ENCODE measurements at regions not wholly inside any gene's neighbourhood (a gene's known extent, or its start where the extent isn't known, plus 50 kb on each side); places are given as distances from the start of the nearest gene placed in this dataset.
"Not testable (repeated sequence)": the region's sequence is repeated elsewhere in the genome, so short reads cannot be mapped to it uniquely, and the experiment has no call there.

DNA sequence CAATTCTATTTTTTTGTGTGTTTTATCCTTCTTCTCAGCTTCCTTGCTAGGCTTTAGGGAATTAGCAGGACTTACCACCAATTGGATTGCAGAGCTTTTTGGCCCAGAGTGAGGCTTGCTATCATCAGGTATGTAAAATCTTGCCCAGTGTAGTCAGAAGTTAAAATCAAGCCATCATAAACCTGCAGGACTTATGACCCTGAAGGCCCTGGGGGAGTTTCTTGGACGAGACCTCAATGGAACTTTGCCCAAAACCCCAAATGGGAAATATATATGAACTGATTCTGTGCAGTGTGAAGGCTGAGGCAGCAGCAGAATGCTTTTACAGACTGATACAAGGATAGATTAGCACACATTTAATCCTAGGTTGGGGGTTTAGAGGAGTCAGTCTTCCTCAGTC, 287.0 kb downstream of the SH3GL2 start:
- no peaks in the 10 kb centered on the region for H3K27me3 Mint-ChIP-seq
- no peak overlapping the region for H3K27ac Mint-ChIP-seq
- DNase-seq (no peak), ATAC-seq (no peak)
- H3K9me3 Mint-ChIP-seq (ENCODE audit: low read depth), result peaks cover 2% of the 10 kb centered on the region
- no peak overlapping the region for H3K4me3 Mint-ChIP-seq
- H3K36me3 Mint-ChIP-seq (ENCODE audit: low read depth), result no peaks in the 10 kb centered on the region
- ChIA-PET CTCF (no interaction called here), POLR2A (no interaction called here)
- intact Hi-C loops (cut with DNase I, micrococcal nuclease), result no loop called here
- no peaks in the 10 kb centered on the region for H3K4me1 Mint-ChIP-seq

DNA sequence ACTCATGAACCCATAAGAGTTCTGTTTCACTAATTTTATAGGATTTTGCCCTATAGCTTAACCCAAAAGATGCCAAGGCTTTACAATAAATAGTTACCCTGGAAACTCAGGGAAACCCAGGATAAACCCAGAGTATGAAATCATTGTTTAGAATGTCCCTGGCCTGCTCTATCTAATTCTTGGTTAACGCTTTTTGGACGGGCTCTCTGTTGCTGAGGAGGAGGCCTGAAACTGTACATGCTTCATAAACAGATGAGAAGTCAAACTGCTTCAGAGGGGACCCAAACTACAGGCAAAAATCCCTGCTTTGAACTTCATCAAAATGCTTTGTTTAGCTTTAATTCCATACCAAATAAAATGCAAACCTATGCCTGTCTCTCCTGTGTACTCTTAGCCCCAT, 291.9 kb downstream of the SH3GL2 start:
- ATAC-seq (no peak), DNase-seq (no peak)
- H3K27ac Mint-ChIP-seq, result no peak overlapping the region
- H3K27me3 Mint-ChIP-seq, result no peaks in the 10 kb centered on the region
- ChIA-PET POLR2A (no interaction called here), CTCF (no interaction called here)
- H3K4me1 Mint-ChIP-seq, result no peaks in the 10 kb centered on the region
- H3K9me3 Mint-ChIP-seq (ENCODE audit: low read depth), result no peaks in the 10 kb centered on the region
- no peak overlapping the region for H3K4me3 Mint-ChIP-seq
- intact Hi-C loops (cut with DNase I, micrococcal nuclease), result no loop called here
- H3K36me3 Mint-ChIP-seq (ENCODE audit: low read depth), result no peaks in the 10 kb centered on the region

DNA sequence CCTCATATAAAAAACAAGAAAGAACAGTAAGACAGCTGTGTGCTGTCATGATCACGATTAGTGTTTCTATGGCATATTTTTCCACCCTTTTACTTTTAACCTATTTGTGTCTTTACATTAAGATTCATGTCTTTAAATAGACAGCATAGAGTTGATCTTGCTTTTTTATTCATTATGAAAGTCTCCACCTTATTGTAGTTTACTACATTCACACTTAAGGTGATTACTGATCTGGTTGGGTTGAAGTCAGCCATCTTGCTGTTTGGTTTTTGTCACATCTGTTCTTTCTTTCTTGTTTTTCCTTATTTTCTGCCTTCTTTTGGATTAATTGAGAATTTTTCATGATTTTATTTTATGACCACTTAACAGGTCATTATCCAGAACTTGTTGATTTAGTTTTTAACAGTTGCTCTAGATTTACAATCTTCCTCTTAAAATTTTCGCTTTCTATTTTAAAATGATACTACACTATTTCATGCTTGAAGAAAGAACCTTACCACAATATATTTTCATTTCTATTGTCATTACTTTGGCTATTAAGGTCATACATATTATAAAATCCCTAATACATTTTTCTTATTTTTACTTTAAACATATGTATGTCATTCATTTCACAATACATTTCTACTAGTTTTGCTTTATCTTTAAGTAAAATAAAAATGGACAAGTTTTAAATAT, 292.5 kb downstream of the SH3GL2 start:
- Mint-ChIP-seq H3K4me3 (no peak overlapping the region), H3K27me3 (no peaks in the 10 kb centered on the region), H3K9me3 (ENCODE audit: low read depth) (no peaks in the 10 kb centered on the region), H3K27ac (no peak overlapping the region), H3K36me3 (ENCODE audit: low read depth) (no peaks in the 10 kb centered on the region), H3K4me1 (no peaks in the 10 kb centered on the region)
- intact Hi-C loops (cut with DNase I, micrococcal nuclease), result no loop called here
- ChIA-PET CTCF (interaction anchor here (1.0 kb wide), 1 partner anchor 383 kb away, joined by 3 read pairs; no protein-coding TSS in a partner anchor), POLR2A (no interaction called here)
- DNase-seq, result no peak
- no peak for ATAC-seq

DNA sequence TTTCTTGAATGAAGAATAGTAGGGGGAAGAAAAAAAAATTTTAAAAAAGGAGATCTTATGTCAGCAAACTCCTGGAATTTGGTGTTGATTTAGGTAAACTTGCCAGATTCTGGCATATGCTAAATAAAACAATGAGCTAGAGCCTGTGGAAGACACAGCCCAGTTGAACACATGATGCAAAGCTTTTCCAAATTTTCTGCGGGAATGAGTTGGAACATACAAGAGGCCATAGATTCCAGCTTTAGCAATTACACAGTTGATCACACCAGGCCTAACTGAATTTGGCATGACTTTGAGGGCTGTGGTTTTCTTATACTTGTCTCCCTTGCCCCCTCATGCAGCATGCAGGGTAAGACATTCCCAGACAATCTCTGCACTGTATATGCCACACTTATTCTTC, 297.0 kb downstream of the SH3GL2 start:
- ChIA-PET CTCF (no interaction called here), POLR2A (no interaction called here)
- Mint-ChIP-seq H3K36me3 (ENCODE audit: low read depth) (no peaks in the 10 kb centered on the region), H3K27me3 (no peaks in the 10 kb centered on the region), H3K9me3 (ENCODE audit: low read depth) (no peaks in the 10 kb centered on the region), H3K4me1 (no peaks in the 10 kb centered on the region), H3K27ac (no peak overlapping the region), H3K4me3 (no peak overlapping the region)
- intact Hi-C loops (cut with DNase I, micrococcal nuclease), result no loop called here
- ATAC-seq (no peak), DNase-seq (no peak)

DNA sequence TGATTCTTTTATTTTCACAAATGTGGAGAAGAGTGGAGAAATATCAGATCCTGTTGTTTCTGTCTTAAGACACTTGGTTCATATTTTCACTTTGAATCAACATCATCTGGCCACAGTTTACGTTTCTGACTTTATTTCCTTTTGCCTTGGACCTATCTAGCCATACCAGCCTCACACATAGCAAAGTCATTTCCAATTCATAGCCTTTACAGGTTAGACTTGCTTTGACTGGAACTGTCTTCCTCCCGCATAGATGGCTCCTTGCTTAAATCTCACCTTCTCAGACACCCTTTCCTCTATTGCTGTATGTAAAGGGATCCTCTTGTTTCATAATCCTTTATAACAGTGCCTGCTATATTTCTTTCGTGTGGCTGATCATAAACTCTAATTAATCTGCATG, 297.8 kb downstream of the SH3GL2 start:
- ChIA-PET POLR2A (no interaction called here), CTCF (no interaction called here)
- Mint-ChIP-seq H3K4me3 (no peak overlapping the region), H3K27ac (no peak overlapping the region), H3K27me3 (no peaks in the 10 kb centered on the region), H3K36me3 (ENCODE audit: low read depth) (no peaks in the 10 kb centered on the region), H3K4me1 (no peaks in the 10 kb centered on the region), H3K9me3 (ENCODE audit: low read depth) (peaks cover under 1% of the 10 kb centered on the region)
- no peak for DNase-seq
- ATAC-seq, result no peak
- intact Hi-C loops (cut with DNase I, micrococcal nuclease), result no loop called here

DNA sequence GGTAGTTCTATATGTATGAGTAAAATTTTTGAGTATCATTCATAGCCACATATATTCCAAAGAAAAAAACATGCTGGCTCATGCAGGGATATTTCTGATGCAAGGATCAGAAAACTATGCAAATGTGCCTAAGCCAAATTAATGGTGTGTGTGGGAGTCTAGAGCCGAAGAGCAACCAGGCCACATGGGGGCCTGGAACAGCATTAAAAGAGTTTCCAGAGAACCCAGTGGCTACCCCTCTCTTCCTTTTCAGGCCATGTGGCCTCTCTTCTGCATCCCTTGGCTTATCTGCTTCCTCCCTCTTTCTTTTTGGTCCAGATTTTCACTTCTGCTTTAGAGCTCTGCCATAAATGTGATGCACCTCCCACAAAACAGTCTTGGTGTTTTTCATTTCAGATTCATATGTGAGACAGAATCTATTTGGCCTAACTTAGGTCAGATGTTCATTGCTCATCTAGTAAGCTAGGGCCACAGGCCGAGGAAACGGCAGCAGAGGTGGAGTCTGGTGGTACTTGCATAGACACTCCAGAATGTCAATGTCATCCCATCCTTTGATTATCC, 300.0 kb downstream of the SH3GL2 start:
- intact Hi-C loops (cut with DNase I, micrococcal nuclease), result no loop called here
- H3K4me3 Mint-ChIP-seq, result no peak overlapping the region
- no peak for DNase-seq
- no peak for ATAC-seq
- no peaks in the 10 kb centered on the region for H3K4me1 Mint-ChIP-seq
- ChIA-PET POLR2A (no interaction called here), CTCF (no interaction called here)
- no peaks in the 10 kb centered on the region for H3K36me3 Mint-ChIP-seq (ENCODE audit: low read depth)
- H3K27ac Mint-ChIP-seq, result no peak overlapping the region
- no peaks in the 10 kb centered on the region for H3K27me3 Mint-ChIP-seq
- H3K9me3 Mint-ChIP-seq (ENCODE audit: low read depth), result peaks cover 2% of the 10 kb centered on the region

DNA sequence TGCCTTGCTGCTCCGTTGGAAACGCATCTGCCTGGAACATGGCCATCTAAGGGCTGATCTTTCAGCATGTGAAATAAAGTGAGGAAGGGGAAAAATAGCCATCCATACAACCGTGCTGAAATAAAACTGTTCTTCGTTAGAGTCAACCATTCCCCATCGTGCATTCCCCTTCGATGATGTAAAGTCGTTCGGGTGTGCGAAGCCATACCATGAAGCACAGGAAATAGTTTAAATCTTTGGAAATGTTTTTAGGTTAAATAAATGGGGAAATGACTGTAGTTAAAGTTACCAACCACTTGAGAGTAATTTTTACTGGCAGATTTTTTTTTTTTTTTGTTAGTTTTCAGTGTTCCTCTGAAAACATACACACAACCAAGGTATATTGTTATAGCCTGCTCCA, 302.5 kb downstream of the SH3GL2 start:
- intact Hi-C loops (cut with DNase I, micrococcal nuclease), result no loop called here
- H3K4me3 Mint-ChIP-seq, result no peak overlapping the region
- no peak overlapping the region for H3K27ac Mint-ChIP-seq
- H3K9me3 Mint-ChIP-seq (ENCODE audit: low read depth), result peaks cover 5% of the 10 kb centered on the region
- no peaks in the 10 kb centered on the region for H3K4me1 Mint-ChIP-seq
- no peaks in the 10 kb centered on the region for H3K27me3 Mint-ChIP-seq
- DNase-seq, result no peak
- ATAC-seq, result no peak
- no peaks in the 10 kb centered on the region for H3K36me3 Mint-ChIP-seq (ENCODE audit: low read depth)
- CTCF ChIA-PET, result no interaction called here
- POLR2A ChIA-PET, result no interaction called here

DNA sequence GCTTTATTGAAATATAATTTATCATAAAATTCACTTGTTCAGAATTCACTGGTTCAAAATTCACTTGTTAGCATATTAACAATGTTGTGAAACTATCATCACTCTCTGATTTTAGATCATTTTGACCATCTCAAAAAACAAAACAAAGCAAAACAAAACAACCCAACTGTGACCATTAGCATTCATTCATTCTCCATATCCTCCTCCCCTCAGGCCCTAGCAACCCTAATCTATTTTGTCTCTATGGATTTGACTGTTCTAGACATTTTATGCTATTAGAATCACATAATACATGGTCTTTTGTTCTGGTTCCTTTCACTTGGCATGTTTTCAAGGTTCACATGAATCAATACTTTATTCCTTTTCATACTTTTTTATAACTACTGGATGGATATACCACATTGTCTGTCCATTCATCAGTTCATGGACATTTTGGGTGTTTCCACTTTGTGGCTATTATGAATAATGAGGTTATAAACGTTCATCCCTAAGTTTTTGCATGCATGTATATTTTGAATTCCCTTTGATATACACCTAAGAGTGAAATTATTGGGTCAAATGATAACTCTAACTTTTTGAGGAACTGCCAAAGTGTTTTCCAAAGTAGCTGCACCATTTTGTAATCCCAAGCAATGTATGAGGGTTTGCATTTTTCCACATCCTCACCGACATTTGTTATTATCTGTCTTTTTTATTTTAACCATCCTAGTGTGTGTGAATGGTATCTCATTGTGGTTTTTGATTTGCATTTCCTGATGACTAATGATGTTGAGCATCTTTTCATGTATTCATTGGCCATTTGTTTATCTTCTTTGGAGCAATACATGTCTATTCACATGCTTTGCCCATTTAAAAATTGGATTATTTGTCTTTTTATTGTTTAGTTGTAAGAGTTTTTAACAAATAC, 304.1 kb downstream of the SH3GL2 start:
- peaks cover 5% of the 10 kb centered on the region for H3K9me3 Mint-ChIP-seq (ENCODE audit: low read depth)
- ChIA-PET CTCF (no interaction called here), POLR2A (no interaction called here)
- H3K27ac Mint-ChIP-seq, result no peak overlapping the region
- no peaks in the 10 kb centered on the region for H3K4me1 Mint-ChIP-seq
- DNase-seq, result no peak
- no peaks in the 10 kb centered on the region for H3K36me3 Mint-ChIP-seq (ENCODE audit: low read depth)
- ATAC-seq, result no peak
- intact Hi-C loops (cut with DNase I, micrococcal nuclease), result no loop called here
- no peak overlapping the region for H3K4me3 Mint-ChIP-seq
- H3K27me3 Mint-ChIP-seq, result no peaks in the 10 kb centered on the region

DNA sequence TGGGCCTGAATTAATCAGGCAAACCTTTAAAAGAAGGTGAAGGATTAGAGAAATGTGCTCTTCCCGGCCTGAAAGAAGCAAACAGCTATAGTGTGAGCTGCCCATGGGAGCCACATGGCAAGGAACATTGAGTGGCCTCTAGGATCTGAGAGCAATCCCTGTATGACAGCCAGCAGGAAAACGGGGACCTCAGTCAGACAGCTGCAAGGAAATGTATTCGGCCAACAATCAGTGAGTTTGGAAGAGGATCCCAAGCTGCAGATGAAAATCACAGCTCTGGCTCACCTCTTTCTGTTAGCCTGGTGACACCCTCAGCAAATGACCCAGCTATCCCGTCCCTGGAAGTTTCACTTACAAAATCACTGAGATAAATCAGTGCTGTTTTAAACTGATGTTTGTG, 309.2 kb downstream of the SH3GL2 start:
- Mint-ChIP-seq H3K4me1 (no peaks in the 10 kb centered on the region), H3K36me3 (ENCODE audit: low read depth) (no peaks in the 10 kb centered on the region), H3K4me3 (no peak overlapping the region), H3K9me3 (ENCODE audit: low read depth) (peaks cover 5% of the 10 kb centered on the region), H3K27me3 (no peaks in the 10 kb centered on the region), H3K27ac (no peak overlapping the region)
- no peak for DNase-seq
- ATAC-seq, result no peak
- ChIA-PET CTCF (no interaction called here), POLR2A (no interaction called here)
- intact Hi-C loops (cut with DNase I, micrococcal nuclease), result no loop called here

DNA sequence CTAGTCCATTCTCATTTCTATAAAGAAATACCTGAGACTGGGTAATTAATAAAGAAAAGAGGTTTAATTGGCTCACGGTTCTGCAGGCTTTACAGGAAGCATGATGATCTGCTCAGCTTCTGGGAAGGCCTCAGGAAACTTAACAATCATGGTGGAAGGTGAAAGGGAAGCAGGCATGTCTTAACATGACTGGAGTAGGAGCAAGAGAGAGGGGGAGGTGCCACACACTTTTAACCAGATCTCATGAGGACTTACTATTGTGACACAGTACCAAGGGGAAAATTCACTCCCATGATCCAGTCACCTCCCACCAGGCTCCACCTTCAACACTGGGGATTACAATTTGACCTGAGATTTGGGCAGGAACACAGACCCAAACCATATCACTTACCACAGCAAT, 310.1 kb downstream of the SH3GL2 start:
- H3K4me3 Mint-ChIP-seq; DNase-seq; POLR2A ChIA-PET; H3K9me3 Mint-ChIP-seq (ENCODE audit: low read depth); ATAC-seq; H3K27me3 Mint-ChIP-seq; H3K27ac Mint-ChIP-seq; CTCF ChIA-PET; H3K36me3 Mint-ChIP-seq (ENCODE audit: low read depth); intact Hi-C loops (cut with DNase I, micrococcal nuclease); H3K4me1 Mint-ChIP-seq: not testable (repeated sequence)

DNA sequence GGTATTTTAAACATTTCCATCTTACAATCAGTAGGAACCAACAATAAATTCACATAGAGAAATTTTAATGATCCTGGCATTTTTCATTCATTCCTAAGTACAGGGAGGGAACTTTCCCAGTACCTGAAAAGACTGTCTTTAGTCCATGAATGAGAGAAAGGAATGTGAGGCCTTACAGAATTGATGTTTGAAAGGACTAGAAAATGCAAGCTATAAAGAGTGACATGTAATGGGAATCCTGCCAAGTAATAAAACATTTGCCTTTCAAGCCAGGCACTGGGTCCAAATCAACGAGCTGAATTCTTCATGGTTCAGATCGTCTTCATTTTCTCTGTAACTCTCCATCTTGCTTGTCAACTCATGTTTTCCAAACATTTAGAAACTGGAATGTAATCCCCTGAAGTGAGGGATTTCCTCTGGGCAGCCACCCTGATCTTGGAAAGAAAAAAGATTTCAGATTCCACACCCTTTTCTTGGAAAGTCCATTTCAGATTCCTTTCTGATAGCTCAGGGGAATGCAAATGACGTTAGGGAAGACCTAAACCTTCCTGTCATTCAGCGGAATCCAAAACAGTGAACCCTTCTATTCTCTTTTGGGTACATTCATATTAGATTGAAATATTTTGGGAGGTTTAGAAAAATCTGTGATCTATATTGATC, 315.8 kb downstream of the SH3GL2 start:
- ChIA-PET CTCF (no interaction called here), POLR2A (no interaction called here)
- DNase-seq (no peak), ATAC-seq (no peak)
- intact Hi-C loops (cut with DNase I, micrococcal nuclease), result no loop called here
- Mint-ChIP-seq H3K4me3 (no peak overlapping the region), H3K4me1 (no peaks in the 10 kb centered on the region), H3K27me3 (no peaks in the 10 kb centered on the region), H3K9me3 (ENCODE audit: low read depth) (peaks cover 2% of the 10 kb centered on the region), H3K36me3 (ENCODE audit: low read depth) (no peaks in the 10 kb centered on the region), H3K27ac (no peak overlapping the region)

DNA sequence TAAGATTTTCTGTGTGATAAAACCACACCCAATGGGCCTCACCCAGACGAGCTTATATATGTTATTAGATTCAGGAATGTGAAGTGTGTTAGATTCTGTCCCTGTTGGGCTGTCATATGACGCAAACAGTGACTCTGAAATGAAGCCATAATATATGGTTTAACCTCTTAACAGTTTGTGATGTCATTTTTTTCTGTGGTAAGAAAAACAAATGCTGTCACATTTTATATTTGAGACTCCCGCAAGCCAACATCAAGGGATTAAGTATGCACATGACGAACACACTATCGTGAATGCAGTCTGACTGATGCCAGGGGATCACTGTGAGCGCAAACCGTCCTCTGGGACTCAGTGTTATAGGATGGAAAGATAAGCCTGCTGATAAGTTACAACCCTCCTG, 321.7 kb downstream of the SH3GL2 start:
- no peaks in the 10 kb centered on the region for H3K36me3 Mint-ChIP-seq (ENCODE audit: low read depth)
- no peak overlapping the region for H3K27ac Mint-ChIP-seq
- ChIA-PET CTCF (no interaction called here), POLR2A (no interaction called here)
- H3K4me1 Mint-ChIP-seq, result no peaks in the 10 kb centered on the region
- no peaks in the 10 kb centered on the region for H3K9me3 Mint-ChIP-seq (ENCODE audit: low read depth)
- ATAC-seq, result no peak
- peaks cover 8% of the 10 kb centered on the region for H3K27me3 Mint-ChIP-seq
- H3K4me3 Mint-ChIP-seq, result no peak overlapping the region
- DNase-seq, result no peak
- intact Hi-C loops (cut with DNase I, micrococcal nuclease), result no loop called here
